HepG2 (cell line): ENCODE measurements at regions not wholly inside any gene's neighbourhood (a gene's known extent, or its start where the extent isn't known, plus 50 kb on each side); places are given as distances from the start of the nearest gene placed in this dataset.

ENCODE experiments used
- ATAC-seq: fragments of 200-7000 bp; cut with Tn5 transposase; 3 replicates; pipeline ENCODE4 v1.9.1; 2020; ENCODE audit warnings: mild to moderate bottlenecking, moderate library complexity
- BruUV-seq: library from RNA; stranded (reverse); fragments of 400-500 nt; replicated peaks from 2 replicates; lab custom pipeline; 2021; lab: Mats Ljungman, UMichigan
- CTCF ChIA-PET: fragments of 300-600 bp; formaldehyde crosslinking; extraction: SDS; loops from one replicate; lab custom pipeline; 2021; ENCODE audit warnings: low total read pairs, inconsistent platforms, low intra/inter-chr PET ratio; lab: Yijun Ruan, JAX
- POLR2A ChIA-PET: fragments of 350-600 bp; sonication (Branson Sonifier 250); formaldehyde crosslinking; loops from one replicate; lab custom pipeline; 2020; ENCODE audit warnings: antibody characterized with exemption, inconsistent platforms; lab: Yijun Ruan, JAX
- DNase-seq: peaks from one replicate; pipeline ENCODE4 v3.0.0-alpha.2; 2015; ENCODE audit warnings: low spot score
- FAIRE-seq: peaks from 3 replicates; lab custom pipeline; 2011; peaks lifted over from hg19 to GRCh38; lab: Jason Lieb, UNC
- H2AFZ ChIP-seq: one replicate; pipeline ENCODE4 v1.6.1; 2011; ENCODE audit warnings: low read length, inconsistent platforms
- H3K27ac ChIP-seq: fragments of 300-600 bp; 3 replicates; pipeline ENCODE4 v1.8.0; 2011; ENCODE audit warnings: mixed run types, mild to moderate bottlenecking, mixed read lengths, low read length, inconsistent platforms; ENCODE audit not compliant: insufficient read depth; ENCODE audit errors: extremely low read length
- H3K27me3 ChIP-seq, 2 experiments: fragments of 200-600 bp in 1 of 2; 2 replicates in 1 of 2; 3 replicates in 1 of 2; pipeline versions ENCODE4 v1.6.0 to v1.8.0; 2011; ENCODE audit warnings: low read length in 2 of 2, mild to moderate bottlenecking in 2 of 2, moderate library complexity in 2 of 2, inconsistent platforms in 1 of 2; ENCODE audit not compliant: insufficient read depth in 2 of 2, control insufficient read depth in 1 of 2
- H3K36me3 ChIP-seq, 2 experiments: fragments of 200-600 bp in 1 of 2; replicated peaks in 1 of 2; 2 replicates in 1 of 2; 3 replicates in 1 of 2; pipeline versions ENCODE4 v1.5.1 to v1.8.0; 2011; ENCODE audit warnings: low read length in 2 of 2, inconsistent platforms in 1 of 2; ENCODE audit not compliant: insufficient read depth in 2 of 2, control insufficient read depth in 1 of 2
- H3K4me1 ChIP-seq: 2 replicates; pipeline ENCODE4 v1.5.1; 2012; ENCODE audit warnings: low read length, inconsistent platforms; ENCODE audit not compliant: insufficient read depth
- H3K4me2 ChIP-seq: 2 replicates; pipeline ENCODE4 v1.6.0; 2011; ENCODE audit warnings: low read depth, low read length, inconsistent platforms
- H3K4me3 ChIP-seq, 3 experiments: fragments of 200-600 bp in 1 of 3; sonication (generic), shearing (Covaris generic) in 1 of 3; replicated peaks in 1 of 3; 2 replicates each; pipeline ENCODE4 v1.5.1; 2011 to 2016; ENCODE audit warnings: low read length in 3 of 3, inconsistent platforms in 2 of 3, low read depth in 2 of 3, mild to moderate bottlenecking in 2 of 3, control low read depth in 1 of 3, mixed read lengths in 1 of 3; ENCODE audit not compliant: insufficient read depth in 1 of 3
- H3K79me2 ChIP-seq: one replicate; pipeline ENCODE4 v1.6.1; 2011; ENCODE audit warnings: low read length, inconsistent platforms; ENCODE audit not compliant: insufficient read depth
- H3K9ac ChIP-seq: 2 replicates; pipeline ENCODE4 v1.6.0; 2011; ENCODE audit warnings: mild to moderate bottlenecking, low read depth, low read length, inconsistent platforms; ENCODE audit not compliant: insufficient read depth
- H3K9me3 ChIP-seq: 2 replicates; pipeline ENCODE4 v1.5.1; 2012; ENCODE audit warnings: mild to moderate bottlenecking, low read length
- H4K20me1 ChIP-seq: 2 replicates; pipeline ENCODE4 v1.6.0; 2011; ENCODE audit warnings: inconsistent platforms, mild to moderate bottlenecking, low read length, moderate library complexity; ENCODE audit not compliant: insufficient read depth
- CTCF ChIP-seq: sonication (generic); formaldehyde crosslinking; IDR thresholded peaks from 2 replicates; pipeline ENCODE4 v1.5.0; 2020; ENCODE audit warnings: mild to moderate bottlenecking, missing genetic modification reagents, moderate library complexity
- MXD4 ChIP-seq: IDR thresholded peaks from 2 replicates; pipeline ENCODE4 v1.6.1; 2016; ENCODE audit warnings: mild to moderate bottlenecking, missing biosample characterization, missing genetic modification reagents
- RFXAP ChIP-seq: sonication (generic); formaldehyde crosslinking; IDR thresholded peaks from 2 replicates; pipeline ENCODE4 v1.4.0; 2020; ENCODE audit warnings: missing genetic modification reagents, borderline replicate concordance
- TCF12 ChIP-seq, 2 experiments: fragments of 450-650 bp in 1 of 2; sonication (generic) in 1 of 2; formaldehyde crosslinking in 1 of 2; IDR thresholded peaks; 2 replicates each; pipeline versions ENCODE4 v1.6.1 to v1.8.0; 2017 to 2022; ENCODE audit warnings: antibody characterized with exemption in 1 of 2, mild to moderate bottlenecking in 1 of 2, missing genetic modification reagents in 1 of 2, moderate library complexity in 1 of 2
- TIGD3 ChIP-seq: sonication (generic); formaldehyde crosslinking; IDR thresholded peaks from 2 replicates; pipeline ENCODE4 v1.5.1; 2020; ENCODE audit warnings: mild to moderate bottlenecking, missing genetic modification reagents, borderline replicate concordance
- ZBTB21 ChIP-seq: sonication (generic); formaldehyde crosslinking; IDR thresholded peaks from 2 replicates; pipeline ENCODE4 v1.4.0; 2020; ENCODE audit warnings: missing genetic modification reagents
- ZNF121 ChIP-seq: sonication (generic); formaldehyde crosslinking; IDR thresholded peaks from 2 replicates; pipeline ENCODE4 v1.5.0; 2020; ENCODE audit warnings: mild to moderate bottlenecking, missing genetic modification reagents
- ZNF224 ChIP-seq: sonication (generic); formaldehyde crosslinking; IDR thresholded peaks from 2 replicates; pipeline ENCODE4 v1.5.0; 2020; ENCODE audit warnings: mild to moderate bottlenecking, missing genetic modification reagents
- ZNF431 ChIP-seq: sonication (generic); formaldehyde crosslinking; IDR thresholded peaks from 2 replicates; pipeline ENCODE4 v1.9.0; 2022; ENCODE audit warnings: missing genetic modification reagents, low read depth, mild to moderate bottlenecking, borderline replicate concordance
- ZNF564 ChIP-seq: sonication (generic); formaldehyde crosslinking; IDR thresholded peaks from 2 replicates; pipeline ENCODE4 v1.8.1; 2023; ENCODE audit warnings: mild to moderate bottlenecking, missing genetic modification reagents
- WGBS: methylation state at CpG from one replicate; pipeline ENCODE4 v1.1.6; 2017; ENCODE audit warnings: low lambda C conversion rate; 5-methylcytosine and 5-hydroxymethylcytosine counted together
- in situ Hi-C: cut with HindIII; loops from 2 replicates; pipeline ENCODE4 v1.10.0; 2017; ENCODE audit warnings: low pct_unique_long_range_greater_than_20kb; ENCODE audit not compliant: extremely low pct_ligation_motif_present
- intact Hi-C: fragments of 100-400 bp; cut with micrococcal nuclease; formaldehyde crosslinking; loops from one replicate; pipeline ENCODE4 v1.10.0; 2022; ENCODE audit not compliant: unreplicated experiment

- 71% methylated on average over 4 of the region's 4 CpGs for WGBS
- ChIA-PET POLR2A (no interaction called here), CTCF (no interaction called here)
These were observed 183.0 kb upstream of the APCDD1 start for GRCh38 chr18:10271481-10271880.

More at GRCh38 chr18:10271481-10271880, 183.0 kb upstream of the APCDD1 start:
- no peak overlapping the region for H3K27ac ChIP-seq
- no peak overlapping the region for H3K4me3 ChIP-seq
- FAIRE-seq (no peak), DNase-seq (no peak)
- peaks cover 0 to 4% of the 10 kb centered on the region in 2 experiments; a peak in 2 of 5 replicates for H3K27me3 ChIP-seq
- H3K4me2 ChIP-seq: no peak overlapping the region
- intact Hi-C loops: no loop called here
- TF ChIP-seq TCF12 (IDR thresholded peaks at IDR 0.05) (no peak), TCF12 (CRISPR knock-in tag; IDR thresholded peaks at IDR 0.05) (no peak), ZNF431 (no peak), RFXAP (CRISPR knock-in tag) (no peak), TIGD3 (CRISPR knock-in tag) (no peak), ZNF564 (CRISPR knock-in tag) (no peak), MXD4 (CRISPR knock-in tag) (no peak), ZBTB21 (CRISPR knock-in tag) (no peak), ZNF224 (CRISPR knock-in tag) (no peak), ZNF121 (CRISPR knock-in tag) (no peak), CTCF (CRISPR knock-in tag) (no peak)
- TF ChIP-seq, all 625 proteins: peak for 0
- Histone ChIP-seq H3K9me3 (no peaks in the 10 kb centered on the region), H3K9ac (no peak overlapping the region), H4K20me1 (no peaks in the 10 kb centered on the region), H3K4me1 (peaks cover 11% of the 10 kb centered on the region; the same call in 1 of the 2 replicates), H2AFZ (no peak overlapping the region), H3K79me2 (no peaks in the 10 kb centered on the region), H3K36me3 (no peaks in the 10 kb centered on the region)
- in situ Hi-C loops: no loop called here
- no TSS peak for BruUV-seq
- ATAC-seq: no peak
